HG03039 (cell line): ENCODE measurements at regions not wholly inside any gene's neighbourhood (a gene's known extent, or its start where the extent isn't known, plus 50 kb on each side); places are given as distances from the start of the nearest gene placed in this dataset.
"Not testable (repeated sequence)": the region's sequence is repeated elsewhere in the genome, so short reads cannot be mapped to it uniquely, and the experiment has no call there.

Source experiments
- ATAC-seq: cut with Tn5 transposase; IDR thresholded peaks from one replicate; pipeline ENCODE4 v1.9.1; 2021; ENCODE audit warnings: mild to moderate bottlenecking, moderate library complexity; ENCODE audit not compliant: unreplicated experiment

- peak; percentile 75 for ATAC-seq
Measured at GRCh38 chr1:213622365-213623063, 365.3 kb upstream of the PROX1 start.

- peak; percentile 20 for ATAC-seq
Measured at GRCh38 chr1:213623064-213623581, 364.6 kb upstream of the PROX1 start.

DNA sequence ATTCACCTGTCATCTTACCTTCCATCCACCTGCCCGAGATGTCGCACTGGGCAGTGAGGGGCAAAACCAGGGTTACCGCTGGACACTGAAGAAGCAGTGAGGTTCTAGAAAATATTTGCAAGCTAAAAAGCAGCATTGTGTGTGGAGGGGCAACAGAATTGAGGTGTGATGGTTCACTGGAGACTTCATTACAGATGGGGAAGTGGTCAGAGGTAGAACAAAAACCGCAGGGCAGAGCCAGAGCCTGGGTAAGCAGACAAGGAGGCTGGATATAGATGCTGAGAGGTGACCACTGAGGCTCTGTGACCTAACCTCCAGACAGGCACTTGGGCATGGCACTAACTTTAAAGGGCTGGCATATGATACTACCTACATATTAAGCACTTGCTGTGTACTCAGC is 363.9 kb upstream of the PROX1 start:
- no peak for ATAC-seq

DNA sequence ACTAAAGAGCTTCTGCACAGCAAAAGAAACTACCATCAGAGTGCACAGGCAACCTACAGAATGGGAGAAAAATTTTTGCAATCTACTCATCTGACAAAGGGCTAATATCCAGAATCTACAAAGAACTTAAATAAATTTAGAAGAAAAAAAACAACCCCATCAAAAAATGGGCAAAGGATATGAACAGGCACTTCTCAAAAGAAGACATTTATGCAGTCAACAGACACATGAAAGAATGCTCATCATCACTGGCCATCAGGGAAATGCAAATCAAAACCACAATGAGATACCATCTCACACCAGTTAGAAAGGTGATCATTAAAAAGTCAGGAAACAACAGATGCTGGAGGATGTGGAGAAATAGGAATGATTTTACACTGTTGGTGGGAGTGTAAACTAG is 351.0 kb upstream of the PROX1 start:
- not testable (repeated sequence) for ATAC-seq

DNA sequence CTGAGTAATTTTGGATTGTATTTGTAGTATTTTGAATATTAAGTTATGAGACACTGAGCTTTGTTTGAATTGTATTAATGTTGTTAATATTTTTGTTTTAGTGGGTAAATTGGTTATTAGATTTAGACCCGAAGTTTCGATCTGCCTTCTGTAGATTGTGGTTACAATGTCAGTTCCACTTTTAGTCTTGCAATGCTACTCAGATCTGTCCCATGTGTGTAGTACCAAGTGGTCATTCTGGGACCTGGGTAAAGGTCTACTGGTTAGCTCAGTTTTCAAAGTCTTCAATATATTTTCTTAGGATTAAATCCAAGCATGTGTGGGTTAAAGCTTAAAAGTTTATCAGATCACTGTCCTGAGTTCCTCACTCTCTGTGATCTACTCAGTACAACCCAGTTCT is 346.5 kb upstream of the PROX1 start:
- ATAC-seq = no peak

DNA sequence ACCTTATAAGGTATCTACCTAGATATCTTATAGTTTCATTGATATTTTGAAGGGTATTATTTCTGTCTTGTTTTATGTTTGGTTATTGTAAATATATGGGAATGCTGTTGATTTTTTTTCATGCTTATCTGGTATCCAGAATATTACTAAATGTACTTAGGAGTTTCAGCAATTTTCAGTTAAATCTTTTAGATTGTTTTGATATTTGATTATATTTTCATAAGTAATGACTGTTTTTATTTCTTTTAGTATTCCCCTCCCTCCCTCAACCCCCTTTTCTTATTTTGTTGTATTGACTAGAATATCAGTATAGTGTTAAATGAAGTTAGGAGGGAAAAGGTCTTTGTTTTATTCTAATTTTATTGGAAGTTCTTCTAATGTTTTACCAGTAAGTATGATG is 344.4 kb upstream of the PROX1 start:
- no peak for ATAC-seq

GRCh38 chr1:213647864-213648650 is 339.7 kb upstream of the PROX1 start:
- no peak for ATAC-seq

- no peak for ATAC-seq
Measured at GRCh38 chr1:213649373-213649772, 338.4 kb upstream of the PROX1 start.

DNA sequence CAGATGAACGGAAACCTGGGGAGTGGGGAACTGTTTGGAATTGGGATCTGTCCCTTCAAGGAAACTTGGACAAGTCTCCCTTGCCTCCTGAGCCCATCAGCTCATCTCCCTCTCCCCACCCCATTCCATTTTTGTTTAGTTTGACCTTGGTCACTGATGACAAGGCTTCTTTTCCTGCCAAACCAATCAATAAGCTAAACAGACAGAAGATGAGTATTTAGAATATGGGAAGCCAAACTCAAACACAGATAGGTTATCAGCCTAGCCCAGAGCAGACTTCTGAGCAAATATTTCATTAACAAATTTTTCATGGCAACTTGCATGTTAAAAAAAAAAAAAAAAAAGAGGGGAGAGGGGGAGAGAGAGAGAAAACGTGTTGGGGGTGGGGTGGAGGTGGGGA is 337.2 kb upstream of the PROX1 start:
- ATAC-seq = no peak

GRCh38 chr1:213651077-213651476 is 336.7 kb upstream of the PROX1 start:
- ATAC-seq = no peak

DNA sequence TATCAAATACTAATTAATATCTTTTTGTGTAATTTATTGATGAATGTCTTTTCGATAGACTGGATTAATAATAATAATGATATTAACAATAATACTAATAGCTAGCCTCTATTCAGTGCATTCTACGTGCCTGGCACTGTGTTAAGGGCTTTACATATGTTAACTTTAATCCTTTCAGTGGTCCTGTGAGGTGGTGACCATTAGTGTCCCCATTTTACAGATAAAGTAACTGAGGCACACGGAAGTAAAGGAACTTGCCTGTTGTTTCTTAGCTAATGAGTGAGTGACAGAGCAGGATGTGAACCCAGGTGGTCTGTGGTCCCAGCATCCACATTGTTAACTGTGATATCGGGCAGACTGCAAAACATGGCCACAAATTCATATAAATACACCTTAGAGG is 335.7 kb upstream of the PROX1 start:
- no peak for ATAC-seq

DNA sequence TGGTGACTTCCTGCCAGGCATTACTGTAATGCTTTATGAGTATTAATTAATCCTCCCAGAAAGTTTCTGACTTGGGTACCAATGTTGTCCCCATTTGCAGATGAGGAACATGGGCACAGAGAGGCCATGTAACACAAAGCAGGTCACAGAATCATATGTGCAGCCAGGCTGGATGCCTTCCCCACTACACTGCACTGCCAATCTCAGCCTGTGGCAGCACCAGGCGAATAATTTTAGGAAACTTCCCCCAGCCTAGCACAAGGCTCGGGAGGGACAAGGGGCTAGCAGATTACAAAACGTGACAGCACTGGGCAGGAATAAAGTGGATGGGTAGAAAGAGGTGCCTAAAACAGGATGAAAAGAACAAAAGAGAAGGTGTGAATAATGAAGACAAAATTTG is 331.7 kb upstream of the PROX1 start:
- no peak for ATAC-seq

GRCh38 chr1:213656503-213656902 is 331.3 kb upstream of the PROX1 start:
- ATAC-seq = no peak

GRCh38 chr1:213657013-213657412 is 330.8 kb upstream of the PROX1 start:
- no peak for ATAC-seq

GRCh38 chr1:213657879-213658278 is 329.9 kb upstream of the PROX1 start:
- ATAC-seq = no peak

DNA sequence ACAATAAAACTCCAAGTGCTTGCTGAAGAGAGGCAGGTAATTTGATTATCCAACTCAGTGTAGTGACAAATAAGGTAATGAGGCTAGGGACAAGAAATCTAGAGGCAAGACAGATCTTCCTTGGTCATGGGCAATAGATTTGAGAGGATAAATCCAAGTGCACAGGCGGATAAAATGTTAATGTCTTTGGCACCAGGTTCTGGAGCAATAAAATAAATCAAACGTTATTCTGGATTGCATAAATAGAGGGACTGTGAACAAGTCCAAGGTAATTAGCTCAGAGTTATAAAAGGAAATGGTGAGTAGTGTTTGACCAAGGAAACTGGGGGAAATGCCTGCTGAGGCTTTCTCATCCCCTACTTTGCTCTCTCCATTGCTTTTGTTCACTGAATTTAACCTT is 329.3 kb upstream of the PROX1 start:
- no peak for ATAC-seq

DNA sequence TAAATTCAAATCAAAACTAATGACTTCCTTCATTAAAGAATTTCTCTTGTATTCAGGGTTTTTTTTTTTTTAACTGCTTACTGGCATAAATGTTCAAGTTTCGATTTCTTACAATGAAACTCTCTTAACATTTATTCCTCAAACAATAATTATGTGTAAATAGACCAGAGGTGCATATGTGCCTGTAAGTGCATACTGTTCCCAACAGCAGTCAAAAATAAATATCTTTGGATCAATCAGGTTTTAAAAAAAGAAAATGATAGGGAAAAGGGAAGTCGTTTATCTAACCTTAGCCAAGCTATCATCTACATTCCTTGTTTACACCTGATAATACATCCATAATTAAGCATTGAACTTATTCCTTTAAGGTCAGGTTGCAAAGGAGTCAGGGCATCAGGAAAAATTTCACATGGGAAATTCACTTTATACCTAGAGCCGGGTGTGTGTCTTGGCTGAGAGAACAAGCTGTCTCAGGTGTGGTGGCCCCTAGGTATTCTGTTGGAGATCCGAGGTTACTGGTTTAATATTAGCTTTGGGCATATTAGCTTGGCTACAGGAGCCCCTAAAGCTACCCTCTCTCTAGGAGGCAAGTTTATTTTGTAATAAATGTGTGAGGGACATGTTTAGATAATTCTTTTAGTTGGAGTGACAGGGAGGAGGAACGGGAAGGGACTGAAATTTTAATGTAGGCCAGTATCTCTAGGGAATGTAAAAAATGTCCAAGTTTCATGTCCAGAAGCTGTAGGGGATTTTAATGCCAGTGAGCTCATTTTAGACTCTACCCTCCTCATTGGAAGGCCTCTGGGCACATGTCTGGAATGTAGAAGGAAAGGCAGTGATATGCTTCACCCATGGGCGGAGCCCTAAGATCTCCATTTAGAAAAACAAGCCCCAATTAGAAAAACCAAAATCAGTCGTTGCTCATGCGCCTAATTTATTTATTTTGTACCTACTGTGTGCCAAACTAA is 327.9 kb upstream of the PROX1 start:
- no peak for ATAC-seq

- ATAC-seq = no peak
Measured at GRCh38 chr1:213661302-213661701, 326.5 kb upstream of the PROX1 start.

DNA sequence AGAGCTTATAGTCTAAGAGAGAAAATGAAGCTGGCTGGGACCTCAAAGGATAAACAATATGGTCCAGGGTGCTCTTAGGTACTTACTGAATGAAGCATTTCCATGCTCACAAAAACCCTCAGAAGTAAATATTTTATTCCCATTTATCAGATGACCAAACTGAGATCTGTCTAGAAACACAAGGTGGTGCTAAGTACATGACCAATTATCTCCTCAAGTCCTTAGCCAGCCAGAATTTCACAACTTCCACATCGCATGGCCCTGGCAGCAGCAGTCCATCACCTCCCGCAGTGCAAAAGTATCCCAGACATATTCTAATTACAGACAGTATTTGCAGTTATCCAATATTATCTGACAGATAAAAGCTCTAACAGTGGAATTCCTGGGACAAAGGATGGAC is 321.7 kb upstream of the PROX1 start:
- no peak for ATAC-seq

DNA sequence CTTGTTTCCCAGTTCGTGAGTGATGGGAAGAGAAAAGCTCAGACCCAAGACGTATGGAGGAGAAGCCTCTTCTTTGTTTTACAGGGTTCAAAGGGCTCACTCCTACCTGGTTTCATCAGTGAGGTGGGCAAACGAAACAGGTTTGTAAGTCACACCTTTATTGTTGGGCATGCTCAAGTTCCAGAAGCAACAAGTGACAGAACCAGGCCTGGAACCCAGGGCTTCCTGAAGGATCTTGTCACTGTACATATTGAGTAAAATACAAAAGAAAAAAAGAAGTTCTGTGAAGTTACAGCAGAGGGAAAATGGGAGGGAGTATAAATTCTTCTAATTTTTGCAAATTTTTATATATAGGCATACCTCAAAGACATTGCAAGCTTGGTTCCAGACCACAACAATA is 320.9 kb upstream of the PROX1 start:
- ATAC-seq = no peak

DNA sequence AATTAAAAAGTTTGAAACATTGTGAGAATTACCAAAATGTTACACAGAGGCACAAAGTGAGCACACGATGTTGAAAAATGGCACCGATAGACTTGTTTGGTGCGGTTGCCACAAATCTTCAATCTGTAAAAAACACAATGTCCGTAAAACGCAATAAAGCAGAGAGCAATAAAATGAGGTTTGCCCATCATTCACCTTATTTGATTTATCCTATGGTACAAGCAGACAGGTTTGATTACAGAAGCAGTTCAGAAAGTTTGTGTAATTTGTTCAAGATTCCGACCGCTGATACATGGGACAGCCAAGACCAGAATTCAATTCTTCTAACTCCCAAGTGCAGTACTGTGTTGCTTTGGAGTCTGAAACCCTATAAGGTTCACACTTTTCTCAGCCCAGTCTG is 318.3 kb upstream of the PROX1 start:
- ATAC-seq = no peak
